Nephron (organoid): ENCODE measurements at regions not wholly inside any gene's neighbourhood (a gene's known extent, or its start where the extent isn't known, plus 50 kb on each side); places are given as distances from the start of the nearest gene placed in this dataset.
"Not testable (repeated sequence)": the region's sequence is repeated elsewhere in the genome, so short reads cannot be mapped to it uniquely, and the experiment has no call there.

Source experiments
- H3K27ac Mint-ChIP-seq, 3 experiments: 2 replicates each; pipeline ENCODE4 v1.8.0; 2020; ENCODE audit warnings: mixed read lengths in 3 of 3, mild to moderate bottlenecking in 2 of 3, moderate library complexity in 1 of 3
- H3K27me3 Mint-ChIP-seq: 2 replicates; pipeline ENCODE4 v1.8.0; 2021; ENCODE audit warnings: low read depth, mild to moderate bottlenecking, moderate library complexity, mixed read lengths
- H3K36me3 Mint-ChIP-seq: 2 replicates; pipeline ENCODE4 v1.8.0; 2020; ENCODE audit warnings: low read depth, mixed read lengths
- H3K4me1 Mint-ChIP-seq: 2 replicates; pipeline ENCODE4 v1.8.0; 2020; ENCODE audit warnings: mixed read lengths
- H3K4me3 Mint-ChIP-seq, 3 experiments: 2 replicates each; pipeline ENCODE4 v1.8.0; 2020; ENCODE audit warnings: mild to moderate bottlenecking in 3 of 3, mixed read lengths in 3 of 3, moderate library complexity in 2 of 3
- H3K9me3 Mint-ChIP-seq: 2 replicates; pipeline ENCODE4 v1.8.0; 2020; ENCODE audit warnings: mixed read lengths
- CTCF ChIP-seq, 3 experiments: fragments of 200-600 bp; sonication (generic); IDR thresholded peaks; one replicate each; pipeline ENCODE4 v1.5.0; 2021; ENCODE audit warnings: antibody characterized with exemption in 3 of 3; ENCODE audit not compliant: unreplicated experiment in 3 of 3

DNA sequence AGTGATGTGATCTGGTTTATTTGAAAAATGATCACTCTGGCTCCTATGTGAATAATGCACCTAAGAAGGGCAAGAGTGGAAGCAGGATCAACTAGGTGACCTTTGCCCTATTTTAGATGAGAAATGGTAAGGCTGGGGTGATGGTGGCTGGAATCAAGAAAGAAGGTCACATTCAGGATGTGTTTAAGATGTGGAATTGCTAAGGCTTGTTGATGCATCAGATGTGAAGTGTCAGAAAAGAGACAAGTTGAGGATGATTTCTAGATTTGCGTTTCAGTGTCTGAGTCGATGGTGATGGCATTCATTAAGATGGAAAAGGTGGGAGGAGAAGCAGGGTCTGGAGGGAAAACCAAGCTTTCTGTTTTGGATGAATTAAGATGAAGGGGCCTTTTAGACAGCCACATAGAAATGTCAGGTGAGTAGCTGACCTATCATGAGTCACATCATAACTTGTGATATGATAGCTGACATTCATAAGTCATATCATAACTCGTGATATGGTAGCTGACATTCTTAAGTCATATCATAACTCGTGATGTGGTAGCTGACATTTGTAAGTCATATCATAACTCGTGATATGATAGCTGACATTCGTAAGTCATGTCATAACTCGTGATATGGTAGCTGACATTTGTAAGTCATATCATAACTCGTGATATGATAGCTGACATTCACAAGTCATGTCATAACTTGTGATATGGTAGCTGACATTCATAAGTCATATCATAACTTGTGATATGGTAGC lies 101.2 kb upstream of the SEC11C start:
- Mint-ChIP-seq H3K9me3 (no peaks in the 10 kb centered on the region), H3K27ac (no peak overlapping the region), H3K4me1 (peaks cover 11% of the 10 kb centered on the region), H3K4me3 (no peak overlapping the region), H3K36me3 (no peaks in the 10 kb centered on the region), H3K27me3 (peaks cover 14% of the 10 kb centered on the region)
- no peak for TF ChIP-seq CTCF (IDR thresholded peaks at IDR 0.05; ENCODE audit: unreplicated experiment in 3 of 3)

- Mint-ChIP-seq H3K27me3 (peaks cover 14% of the 10 kb centered on the region), H3K4me1 (peaks cover 11% of the 10 kb centered on the region)
- H3K36me3 Mint-ChIP-seq, H3K27ac Mint-ChIP-seq, H3K9me3 Mint-ChIP-seq, H3K4me3 Mint-ChIP-seq: not testable (repeated sequence)
Observed at GRCh38 chr18:59039040-59039320, 100.7 kb upstream of the SEC11C start.

GRCh38 chr18:59039449-59039848 lies 100.2 kb upstream of the SEC11C start:
- Mint-ChIP-seq H3K4me1 (peaks cover 11% of the 10 kb centered on the region), H3K27me3 (peaks cover 14% of the 10 kb centered on the region), H3K36me3 (no peaks in the 10 kb centered on the region), H3K9me3 (no peaks in the 10 kb centered on the region), H3K27ac (peak overlapping the region in 1 of 3 experiments; percentile 38), H3K4me3 (no peak overlapping the region)
- no peak for TF ChIP-seq CTCF (IDR thresholded peaks at IDR 0.05; ENCODE audit: unreplicated experiment in 3 of 3)

DNA sequence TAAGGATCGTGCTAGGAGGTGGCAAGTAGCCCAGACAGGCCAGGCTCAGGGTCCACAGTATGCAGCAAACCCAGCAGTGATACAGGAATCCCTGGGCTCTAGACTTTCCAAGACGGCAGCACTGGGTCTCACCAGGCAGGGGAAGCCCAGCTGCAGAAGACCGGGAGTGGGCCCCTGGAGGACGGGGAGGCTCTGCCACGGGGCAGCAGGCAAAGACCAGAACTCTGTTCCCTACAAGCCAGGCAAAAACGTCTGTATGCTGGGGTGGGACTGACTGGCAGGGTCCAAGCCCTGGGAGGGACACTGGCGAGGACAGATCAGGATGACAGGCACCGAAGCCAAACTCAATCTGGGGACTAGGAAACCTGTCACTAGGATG lies 98.9 kb upstream of the SEC11C start:
- peaks cover 19% of the 10 kb centered on the region for H3K27me3 Mint-ChIP-seq
- no peak overlapping the region for H3K4me3 Mint-ChIP-seq
- H3K9me3 Mint-ChIP-seq: no peaks in the 10 kb centered on the region
- peaks cover 11% of the 10 kb centered on the region for H3K4me1 Mint-ChIP-seq
- no peaks in the 10 kb centered on the region for H3K36me3 Mint-ChIP-seq
- TF ChIP-seq CTCF (IDR thresholded peaks at IDR 0.05; ENCODE audit: unreplicated experiment in 3 of 3): no peak
- no peak overlapping the region for H3K27ac Mint-ChIP-seq

DNA sequence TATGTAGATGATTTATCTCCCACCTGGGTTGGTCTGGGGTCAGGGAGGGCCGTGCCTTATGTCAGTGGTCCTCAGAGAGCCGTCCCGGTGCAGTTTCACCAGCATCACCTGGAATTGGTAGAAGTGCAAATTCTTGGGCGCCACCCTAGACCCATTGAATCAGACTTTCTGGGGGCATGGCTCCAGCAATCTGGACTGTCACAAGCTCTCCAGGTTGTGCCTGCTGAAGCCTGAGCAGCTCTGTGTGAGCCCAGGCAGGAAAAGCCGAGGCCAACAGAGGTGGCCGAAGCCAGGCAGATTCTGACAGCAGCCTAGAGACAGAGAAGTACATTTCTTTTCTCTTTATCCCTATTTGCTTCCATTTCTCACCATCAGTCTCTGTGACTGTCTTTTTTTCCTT lies 98.4 kb upstream of the SEC11C start:
- H3K27me3 Mint-ChIP-seq: peaks cover 21% of the 10 kb centered on the region
- no peaks in the 10 kb centered on the region for H3K36me3 Mint-ChIP-seq
- no peaks in the 10 kb centered on the region for H3K9me3 Mint-ChIP-seq
- no peak overlapping the region for H3K27ac Mint-ChIP-seq
- H3K4me1 Mint-ChIP-seq: peaks cover 11% of the 10 kb centered on the region
- H3K4me3 Mint-ChIP-seq: no peak overlapping the region
- TF ChIP-seq CTCF (IDR thresholded peaks at IDR 0.05; ENCODE audit: unreplicated experiment in 3 of 3): no peak

GRCh38 chr18:59041819-59042815 lies 97.6 kb upstream of the SEC11C start:
- Mint-ChIP-seq H3K9me3 (no peaks in the 10 kb centered on the region), H3K4me1 (peaks cover 11% of the 10 kb centered on the region), H3K4me3 (peak overlapping the region in 1 of 3 experiments; percentile 4), H3K27me3 (peaks cover 19% of the 10 kb centered on the region), H3K27ac (peak overlapping the region; percentile 74 to 89 (median 85)), H3K36me3 (no peaks in the 10 kb centered on the region)
- TF ChIP-seq CTCF (IDR thresholded peaks at IDR 0.05; ENCODE audit: unreplicated experiment in 3 of 3): no peak
